22Rv1 (cell line): ENCODE measurements at regions not wholly inside any gene's neighbourhood (a gene's known extent, or its start where the extent isn't known, plus 50 kb on each side); places are given as distances from the start of the nearest gene placed in this dataset.

Experiments
- H3K27ac ChIP-seq: fragments of 450-650 bp; 2 replicates; pipeline ENCODE4 v1.5.1; 2017
- ZFX ChIP-seq: fragments of 450-650 bp; IDR thresholded peaks from 2 replicates; pipeline ENCODE4 v1.6.1; 2017; ENCODE audit warnings: antibody characterized with exemption, borderline replicate concordance
- TF ChIP-seq, protein P1 (sequence below): fragments of 450-650 bp; IDR thresholded peaks from 2 replicates; pipeline ENCODE4 v1.5.1; 2017; ENCODE audit warnings: mild to moderate bottlenecking

DNA sequence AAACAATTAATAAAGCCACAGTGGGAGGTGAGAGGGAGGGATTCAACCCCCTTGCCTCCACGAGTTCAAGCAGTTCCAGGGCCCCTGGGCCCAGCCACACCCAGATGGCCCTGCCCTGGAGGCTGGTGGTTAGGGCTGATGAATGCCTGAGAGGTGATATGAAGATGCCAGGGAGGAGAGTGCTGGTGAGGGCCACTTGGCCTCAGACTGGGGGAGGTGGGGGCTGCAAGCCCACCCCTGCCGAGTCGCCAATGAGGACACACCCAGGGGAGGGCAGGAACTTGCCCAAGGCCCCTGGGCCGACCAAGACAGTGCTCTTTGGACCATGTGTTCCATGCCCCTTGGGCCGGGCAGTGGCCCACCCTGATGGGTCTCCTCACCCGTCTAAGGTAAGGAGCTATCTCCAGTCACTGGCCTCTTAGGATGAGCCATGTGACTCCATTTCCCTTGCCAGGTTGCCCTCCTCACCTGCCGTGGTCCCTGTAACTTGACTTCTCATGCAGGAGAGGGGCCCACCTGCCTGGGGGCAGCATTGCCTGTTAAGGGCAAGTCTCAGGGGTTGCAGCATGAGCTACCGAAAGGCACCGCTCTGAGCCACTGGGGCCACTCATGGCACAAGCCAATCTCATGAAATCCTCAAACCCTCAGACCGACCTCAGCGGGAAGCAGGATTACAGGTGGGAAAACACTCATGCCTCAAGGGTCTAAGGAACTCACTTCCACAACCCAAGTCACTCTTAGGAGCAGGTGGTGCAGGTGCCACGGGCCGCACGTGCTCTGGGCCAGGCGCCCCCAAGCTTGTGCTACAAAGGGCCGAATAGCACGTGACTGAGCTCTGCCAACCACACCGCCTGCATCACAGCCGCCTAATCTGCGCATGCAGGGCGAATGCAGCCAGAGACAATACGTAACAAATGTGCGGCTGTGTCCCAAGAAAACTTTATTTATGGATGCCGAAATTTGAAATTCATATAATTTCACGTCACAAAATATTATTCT is 147.4 kb upstream of the MLN start:
- no peak overlapping the region for H3K27ac ChIP-seq
- TF ChIP-seq, protein P1, sequence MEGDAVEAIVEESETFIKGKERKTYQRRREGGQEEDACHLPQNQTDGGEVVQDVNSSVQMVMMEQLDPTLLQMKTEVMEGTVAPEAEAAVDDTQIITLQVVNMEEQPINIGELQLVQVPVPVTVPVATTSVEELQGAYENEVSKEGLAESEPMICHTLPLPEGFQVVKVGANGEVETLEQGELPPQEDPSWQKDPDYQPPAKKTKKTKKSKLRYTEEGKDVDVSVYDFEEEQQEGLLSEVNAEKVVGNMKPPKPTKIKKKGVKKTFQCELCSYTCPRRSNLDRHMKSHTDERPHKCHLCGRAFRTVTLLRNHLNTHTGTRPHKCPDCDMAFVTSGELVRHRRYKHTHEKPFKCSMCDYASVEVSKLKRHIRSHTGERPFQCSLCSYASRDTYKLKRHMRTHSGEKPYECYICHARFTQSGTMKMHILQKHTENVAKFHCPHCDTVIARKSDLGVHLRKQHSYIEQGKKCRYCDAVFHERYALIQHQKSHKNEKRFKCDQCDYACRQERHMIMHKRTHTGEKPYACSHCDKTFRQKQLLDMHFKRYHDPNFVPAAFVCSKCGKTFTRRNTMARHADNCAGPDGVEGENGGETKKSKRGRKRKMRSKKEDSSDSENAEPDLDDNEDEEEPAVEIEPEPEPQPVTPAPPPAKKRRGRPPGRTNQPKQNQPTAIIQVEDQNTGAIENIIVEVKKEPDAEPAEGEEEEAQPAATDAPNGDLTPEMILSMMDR, result no peak
- no peak for TF ChIP-seq ZFX

GRCh38 chr6:33950472-33950881 is 146.7 kb upstream of the MLN start:
- no peak overlapping the region for H3K27ac ChIP-seq
- no peak for TF ChIP-seq ZFX
- TF ChIP-seq, protein P1, result no peak

GRCh38 chr6:33949877-33950435 is 146.2 kb upstream of the MLN start:
- H3K27ac ChIP-seq, result no peak overlapping the region
- TF ChIP-seq ZFX, result no peak
- TF ChIP-seq, protein P1, result no peak

- no peak for TF ChIP-seq ZFX
- TF ChIP-seq, protein P1, result no peak
- H3K27ac ChIP-seq, result no peak overlapping the region
These were observed 145.3 kb upstream of the MLN start for GRCh38 chr6:33949111-33949510.

GRCh38 chr6:33947916-33948594 is 144.3 kb upstream of the MLN start:
- H3K27ac ChIP-seq, result no peak overlapping the region
- no peak for TF ChIP-seq ZFX
- TF ChIP-seq, protein P1, result no peak

- H3K27ac ChIP-seq, result no peak overlapping the region
- no peak for TF ChIP-seq ZFX
- TF ChIP-seq, protein P1, result no peak
These were observed 143.2 kb upstream of the MLN start for GRCh38 chr6:33947047-33947446.
